ENCODE measurements at regions not wholly inside any gene's neighbourhood (a gene's known extent, or its start where the extent isn't known, plus 50 kb on each side); places are given as distances from the start of the nearest gene placed in this dataset.
"Not testable (repeated sequence)": the region's sequence is repeated elsewhere in the genome, so short reads cannot be mapped to it uniquely, and the experiment has no call there.

GRCh38 chr6:114865506-114865905 lies 522.7 kb upstream of the HS3ST5 start:
- not testable (repeated sequence) for TF ChIP-seq CTCF, EZH2phosphoT487, EZH2 (IDR thresholded peaks at IDR 0.05)

All from neural progenitor cell (in vitro differentiated cells).